Lower leg skin (tissue), 3 donors: ENCODE measurements at regions not wholly inside any gene's neighbourhood (a gene's known extent, or its start where the extent isn't known, plus 50 kb on each side); places are given as distances from the start of the nearest gene placed in this dataset.

Source experiments
- POLR2A ChIP-seq, 2 donors: fragments of 450-650 bp; IDR thresholded peaks; one replicate each; pipeline ENCODE4 v1.6.1; 2016 to 2017; ENCODE audit warnings: antibody characterized with exemption in 2 of 2, mild to moderate bottlenecking in 1 of 2, moderate library complexity in 1 of 2
- TF ChIP-seq, protein P1 (sequence below), 3 donors: fragments of 450-650 bp; IDR thresholded peaks; one replicate each; pipeline ENCODE4 v1.5.1; 2016; ENCODE audit warnings: antibody characterized with exemption in 3 of 3, mild to moderate bottlenecking in 3 of 3, moderate library complexity in 2 of 3

DNA sequence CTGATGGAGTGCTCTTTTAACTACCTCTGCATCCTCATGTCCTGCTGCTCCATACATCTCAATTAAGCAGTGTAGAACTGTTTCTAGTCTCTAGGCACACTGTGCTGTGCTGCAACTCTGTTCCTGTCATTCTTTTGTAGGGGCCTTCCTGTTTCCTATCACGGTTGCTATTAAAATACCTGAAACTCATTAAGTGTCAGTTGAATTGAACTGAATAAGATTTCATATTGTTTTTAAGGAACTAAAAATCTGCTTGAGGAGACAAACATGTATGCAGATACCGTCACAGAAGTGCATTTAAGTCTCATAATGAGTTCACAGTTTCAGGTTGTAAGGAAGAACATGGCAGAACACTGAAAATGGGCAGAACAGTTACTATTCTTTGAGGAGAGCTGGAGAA, 170.1 kb downstream of the LARP7 start:
- TF ChIP-seq, protein P1, sequence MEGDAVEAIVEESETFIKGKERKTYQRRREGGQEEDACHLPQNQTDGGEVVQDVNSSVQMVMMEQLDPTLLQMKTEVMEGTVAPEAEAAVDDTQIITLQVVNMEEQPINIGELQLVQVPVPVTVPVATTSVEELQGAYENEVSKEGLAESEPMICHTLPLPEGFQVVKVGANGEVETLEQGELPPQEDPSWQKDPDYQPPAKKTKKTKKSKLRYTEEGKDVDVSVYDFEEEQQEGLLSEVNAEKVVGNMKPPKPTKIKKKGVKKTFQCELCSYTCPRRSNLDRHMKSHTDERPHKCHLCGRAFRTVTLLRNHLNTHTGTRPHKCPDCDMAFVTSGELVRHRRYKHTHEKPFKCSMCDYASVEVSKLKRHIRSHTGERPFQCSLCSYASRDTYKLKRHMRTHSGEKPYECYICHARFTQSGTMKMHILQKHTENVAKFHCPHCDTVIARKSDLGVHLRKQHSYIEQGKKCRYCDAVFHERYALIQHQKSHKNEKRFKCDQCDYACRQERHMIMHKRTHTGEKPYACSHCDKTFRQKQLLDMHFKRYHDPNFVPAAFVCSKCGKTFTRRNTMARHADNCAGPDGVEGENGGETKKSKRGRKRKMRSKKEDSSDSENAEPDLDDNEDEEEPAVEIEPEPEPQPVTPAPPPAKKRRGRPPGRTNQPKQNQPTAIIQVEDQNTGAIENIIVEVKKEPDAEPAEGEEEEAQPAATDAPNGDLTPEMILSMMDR (IDR thresholded peaks at IDR 0.05) = no peak
- no peak for TF ChIP-seq POLR2A (IDR thresholded peaks at IDR 0.05)
